ENCODE measurements at regions not wholly inside any gene's neighbourhood (a gene's known extent, or its start where the extent isn't known, plus 50 kb on each side); places are given as distances from the start of the nearest gene placed in this dataset.

DNA sequence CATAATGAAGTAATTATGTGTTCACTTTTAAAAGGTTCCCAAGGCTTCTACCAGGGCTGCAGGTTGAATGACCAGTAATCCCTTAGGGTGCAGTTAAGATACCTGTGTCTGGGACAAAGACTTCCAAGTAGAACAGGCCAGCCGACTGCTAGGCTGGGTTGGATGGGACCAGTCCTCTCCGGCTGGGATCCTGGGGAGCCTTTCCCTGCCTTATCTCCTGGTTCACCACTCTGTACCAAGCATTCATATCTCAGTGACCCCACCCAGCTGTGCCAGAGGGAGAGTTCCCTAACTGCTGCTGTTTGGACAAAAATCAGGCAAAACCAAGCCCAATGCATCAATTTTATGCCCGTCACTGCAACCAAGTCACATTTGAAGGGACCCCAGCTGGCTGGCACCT, 116.2 kb upstream of the ATP1A1 start:
- no peaks in the 10 kb centered on the region for H3K9me3 ChIP-seq (ENCODE audit: control insufficient read depth in 1 of 2, low read length in 2 of 2)
- no peaks in the 10 kb centered on the region for H3K36me3 Mint-ChIP-seq
- ChIA-PET CTCF (ENCODE audit: partially characterized antibody) (interaction anchor here (1.1 to 1.2 kb wide), 2 partner anchors 25 to 228 kb away, joined by 3 read pairs; no protein-coding TSS in a partner anchor), POLR2A (ENCODE audit: partially characterized antibody) (interaction anchor here (1.3 kb wide), 1 partner anchor 68 kb away, joined by 4 read pairs; no protein-coding TSS in a partner anchor)
- no peak overlapping the region for H3K27ac ChIP-seq (ENCODE audit: low read depth, low read length)
- H3K4me3 Mint-ChIP-seq, result no peak overlapping the region
- no peaks in the 10 kb centered on the region for H3K9me3 Mint-ChIP-seq
- peaks cover 4 to 24% (median 14%) of the 10 kb centered on the region in 4 donors for H3K4me1 Mint-ChIP-seq
- peaks cover 0 to 1% of the 10 kb centered on the region in 2 donors for H3K27me3 Mint-ChIP-seq
- no peak overlapping the region for H3K4me3 ChIP-seq (ENCODE audit: low read length in 2 of 2)
- no peaks in the 10 kb centered on the region for H3K4me1 ChIP-seq (ENCODE audit: insufficient read depth, low read length)
- no peaks in the 10 kb centered on the region for H3K27me3 ChIP-seq (ENCODE audit: insufficient read depth, low read length)
- H3K27ac Mint-ChIP-seq, result no peak overlapping the region
- intact Hi-C loops (cut with micrococcal nuclease), result no loop called here
- H3K36me3 ChIP-seq (ENCODE audit: insufficient read depth, low read length), result no peaks in the 10 kb centered on the region
- DNase-seq, result no peak

DNA sequence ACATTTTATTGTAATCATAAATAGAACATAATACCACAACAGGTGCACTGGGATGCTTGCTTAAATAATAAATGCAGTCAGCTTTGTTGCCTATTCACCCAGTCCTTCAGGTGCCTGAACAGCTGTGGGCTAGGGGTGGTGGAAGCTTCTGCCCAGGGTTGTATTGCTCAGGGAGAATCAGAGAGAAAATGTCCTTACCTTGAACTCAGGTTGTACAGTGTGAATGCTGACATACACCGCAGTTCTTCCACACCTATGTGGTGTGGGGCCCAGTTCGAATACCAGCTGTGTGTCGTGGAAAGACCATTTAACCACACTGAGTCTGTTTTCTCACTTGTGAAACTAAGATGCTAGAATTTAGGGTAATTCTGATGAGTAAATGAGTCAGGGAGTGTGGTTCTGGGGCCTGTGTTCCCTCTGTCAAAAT, 115.7 kb upstream of the ATP1A1 start:
- no peaks in the 10 kb centered on the region for H3K9me3 Mint-ChIP-seq
- no peaks in the 10 kb centered on the region for H3K9me3 ChIP-seq (ENCODE audit: control insufficient read depth in 1 of 2, low read length in 2 of 2)
- no peaks in the 10 kb centered on the region for H3K36me3 ChIP-seq (ENCODE audit: insufficient read depth, low read length)
- H3K36me3 Mint-ChIP-seq, result no peaks in the 10 kb centered on the region
- H3K4me3 Mint-ChIP-seq, result no peak overlapping the region
- no peak overlapping the region for H3K27ac Mint-ChIP-seq
- H3K4me1 ChIP-seq (ENCODE audit: insufficient read depth, low read length), result no peaks in the 10 kb centered on the region
- no peaks in the 10 kb centered on the region for H3K27me3 ChIP-seq (ENCODE audit: insufficient read depth, low read length)
- ChIA-PET POLR2A (ENCODE audit: partially characterized antibody) (no interaction called here), CTCF (ENCODE audit: partially characterized antibody) (interaction anchor here (1.2 kb wide), 1 partner anchor 26 kb away, joined by 3 read pairs; no protein-coding TSS in a partner anchor)
- H3K4me3 ChIP-seq (ENCODE audit: low read length in 2 of 2), result no peak overlapping the region
- intact Hi-C loops (cut with micrococcal nuclease), result no loop called here
- no peak overlapping the region for H3K27ac ChIP-seq (ENCODE audit: low read depth, low read length)
- H3K4me1 Mint-ChIP-seq, result peaks cover 5 to 24% (median 15%) of the 10 kb centered on the region in 4 donors
- no peak for DNase-seq
- peaks cover 0 to 1% of the 10 kb centered on the region in 2 donors for H3K27me3 Mint-ChIP-seq

DNA sequence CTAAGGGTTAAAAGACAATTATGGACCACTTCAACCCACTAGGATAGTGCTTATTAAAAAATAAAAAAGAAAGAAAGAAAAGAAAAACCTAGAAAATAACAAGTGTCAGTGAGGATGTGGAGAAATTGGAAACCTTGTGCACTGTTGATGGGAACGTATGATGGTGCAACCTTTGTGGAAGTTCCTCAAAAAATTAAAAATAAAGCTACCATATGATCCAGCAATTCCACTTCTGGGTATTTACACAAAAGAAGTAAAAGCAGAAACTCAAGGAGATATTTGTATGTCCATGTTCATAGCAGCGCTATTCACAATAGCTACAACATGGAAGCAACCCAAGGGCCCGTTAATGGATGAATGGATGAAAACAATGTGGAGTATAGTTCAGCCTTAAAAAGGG, 115.2 kb upstream of the ATP1A1 start:
- intact Hi-C loops (cut with micrococcal nuclease), result no loop called here
- POLR2A ChIA-PET (ENCODE audit: partially characterized antibody), result no interaction called here
- H3K4me1 Mint-ChIP-seq, result peaks cover 5 to 24% (median 15%) of the 10 kb centered on the region in 4 donors

DNA sequence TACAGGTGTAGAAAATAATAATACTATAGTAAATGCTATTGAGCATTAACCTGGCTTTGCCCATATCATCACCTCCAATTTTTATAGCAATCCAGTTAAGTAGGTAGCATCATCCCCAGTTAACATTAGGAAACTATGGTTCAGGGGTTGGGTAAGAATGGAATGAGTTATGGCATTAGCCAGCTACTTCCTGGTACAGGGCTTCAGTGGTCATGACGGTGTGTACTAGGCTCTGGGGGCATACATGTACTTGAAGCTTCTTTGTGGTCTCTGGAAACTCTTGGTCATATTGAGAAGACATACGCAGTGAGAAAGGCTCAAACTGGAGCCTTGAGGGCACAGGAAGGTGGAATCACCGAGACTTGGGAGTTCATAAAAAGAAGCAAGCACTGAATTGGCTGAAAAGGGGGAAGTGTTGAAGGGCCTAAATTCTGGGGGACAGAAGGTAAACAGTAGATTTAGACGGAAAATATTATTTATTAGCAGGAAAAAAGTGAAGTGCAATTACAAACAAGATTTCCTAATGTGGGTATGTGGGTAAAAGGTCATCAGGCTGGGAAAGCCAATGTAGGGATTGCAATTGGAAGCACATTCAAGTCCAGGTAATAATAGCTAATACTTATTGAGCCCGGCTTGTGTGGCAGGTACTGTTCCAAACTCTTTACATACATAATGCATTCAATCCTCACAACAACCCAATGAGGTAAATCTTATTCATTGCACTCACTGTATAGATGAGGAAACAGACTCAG, 114.2 kb upstream of the ATP1A1 start:
- Histone ChIP-seq H3K4me3 (ENCODE audit: low read length in 2 of 2) (no peak overlapping the region), H3K27me3 (ENCODE audit: insufficient read depth, low read length) (no peaks in the 10 kb centered on the region), H3K27ac (ENCODE audit: low read depth, low read length) (no peak overlapping the region), H3K36me3 (ENCODE audit: insufficient read depth, low read length) (no peaks in the 10 kb centered on the region), H3K9me3 (ENCODE audit: control insufficient read depth in 1 of 2, low read length in 2 of 2) (no peaks in the 10 kb centered on the region), H3K4me1 (ENCODE audit: insufficient read depth, low read length) (no peaks in the 10 kb centered on the region)
- H3K9me3 Mint-ChIP-seq, result no peaks in the 10 kb centered on the region
- H3K27me3 Mint-ChIP-seq, result peaks cover 0 to 1% of the 10 kb centered on the region in 2 donors
- no peak overlapping the region for H3K27ac Mint-ChIP-seq
- intact Hi-C loops (cut with micrococcal nuclease), result no loop called here
- H3K4me3 Mint-ChIP-seq, result no peak overlapping the region
- ChIA-PET POLR2A (ENCODE audit: partially characterized antibody) (no interaction called here), CTCF (ENCODE audit: partially characterized antibody) (interaction anchor here (1.9 kb wide), 1 partner anchor 226 kb away, joined by 7 read pairs; no protein-coding TSS in a partner anchor)
- DNase-seq, result no peak
- peaks cover 5 to 24% (median 15%) of the 10 kb centered on the region in 4 donors for H3K4me1 Mint-ChIP-seq
- H3K36me3 Mint-ChIP-seq, result no peaks in the 10 kb centered on the region

More for the DNA sequence above, 115.2 kb upstream of the ATP1A1 start:
- Histone ChIP-seq H3K9me3 (ENCODE audit: control insufficient read depth in 1 of 2, low read length in 2 of 2) (no peaks in the 10 kb centered on the region), H3K27me3 (ENCODE audit: insufficient read depth, low read length) (no peaks in the 10 kb centered on the region), H3K4me1 (ENCODE audit: insufficient read depth, low read length) (no peaks in the 10 kb centered on the region), H3K27ac (ENCODE audit: low read depth, low read length) (no peak overlapping the region), H3K4me3 (ENCODE audit: low read length in 2 of 2) (no peak overlapping the region), H3K36me3 (ENCODE audit: insufficient read depth, low read length) (no peaks in the 10 kb centered on the region)
- no peak overlapping the region for H3K27ac Mint-ChIP-seq
- H3K27me3 Mint-ChIP-seq, result peaks cover 0 to 1% of the 10 kb centered on the region in 2 donors
- no peak overlapping the region for H3K4me3 Mint-ChIP-seq
- DNase-seq, result no peak
- H3K36me3 Mint-ChIP-seq, result no peaks in the 10 kb centered on the region
- H3K9me3 Mint-ChIP-seq, result no peaks in the 10 kb centered on the region
- CTCF ChIA-PET (ENCODE audit: partially characterized antibody), result interaction anchor here (1.9 kb wide), 1 partner anchor 227 kb away, joined by 7 read pairs; no protein-coding TSS in a partner anchor

DNA sequence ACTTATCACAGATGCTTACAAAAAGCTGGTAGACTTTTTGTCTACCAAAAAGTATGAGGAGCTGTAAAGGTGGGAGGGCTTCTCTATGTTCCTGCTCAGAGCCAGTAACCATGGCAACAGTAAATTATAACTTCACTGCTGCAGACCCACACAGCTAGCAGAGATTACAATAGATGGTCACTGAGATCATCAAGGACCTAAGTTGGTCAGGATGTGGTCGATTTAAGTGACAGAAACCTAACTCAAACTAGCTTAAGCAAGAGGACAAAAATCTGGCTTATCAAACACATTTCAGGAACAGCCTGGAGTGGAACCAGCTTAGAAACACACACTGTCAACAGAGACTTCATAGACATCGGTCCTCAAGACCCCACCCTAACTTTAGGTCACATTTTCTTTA, 113.4 kb upstream of the ATP1A1 start:
- Mint-ChIP-seq H3K27ac (peak overlapping the region in 1 of 7 donors; percentile 36), H3K27me3 (peaks cover 0 to 1% of the 10 kb centered on the region in 2 donors), H3K4me3 (no peak overlapping the region), H3K36me3 (no peaks in the 10 kb centered on the region), H3K9me3 (no peaks in the 10 kb centered on the region), H3K4me1 (peaks cover 5 to 24% (median 15%) of the 10 kb centered on the region in 4 donors)
- Histone ChIP-seq H3K9me3 (ENCODE audit: control insufficient read depth in 1 of 2, low read length in 2 of 2) (no peaks in the 10 kb centered on the region), H3K27ac (ENCODE audit: low read depth, low read length) (no peak overlapping the region), H3K4me1 (ENCODE audit: insufficient read depth, low read length) (no peaks in the 10 kb centered on the region), H3K36me3 (ENCODE audit: insufficient read depth, low read length) (no peaks in the 10 kb centered on the region), H3K4me3 (ENCODE audit: low read length in 2 of 2) (no peak overlapping the region), H3K27me3 (ENCODE audit: insufficient read depth, low read length) (no peaks in the 10 kb centered on the region)
- intact Hi-C loops (cut with micrococcal nuclease), result no loop called here
- ChIA-PET CTCF (ENCODE audit: partially characterized antibody) (interaction anchor here (1.9 kb wide), 1 partner anchor 225 kb away, joined by 7 read pairs; no protein-coding TSS in a partner anchor), POLR2A (ENCODE audit: partially characterized antibody) (no interaction called here)
- peak in 3 of 5 donors; percentile 5 to 7 (median 7) for DNase-seq

DNA sequence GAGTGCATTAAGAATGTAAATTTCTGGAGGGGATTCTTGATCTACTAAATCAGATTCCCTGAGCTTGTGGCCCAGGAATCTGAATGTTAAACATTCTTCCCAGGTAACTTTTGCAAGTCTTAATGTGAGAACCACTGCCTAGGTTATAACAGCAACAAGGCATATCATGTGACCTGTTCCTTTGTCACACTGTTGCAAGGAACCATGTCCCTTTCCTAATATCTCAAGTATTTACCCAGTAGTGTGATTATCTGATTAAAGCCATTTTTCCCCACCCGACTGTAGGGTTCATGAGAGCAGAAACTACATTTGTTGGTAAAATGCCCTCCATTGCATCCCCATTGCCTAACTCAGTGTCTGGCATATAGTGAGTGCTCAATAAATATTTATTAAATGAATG, 112.9 kb upstream of the ATP1A1 start:
- Mint-ChIP-seq H3K9me3 (no peaks in the 10 kb centered on the region), H3K27me3 (peaks cover 0 to 1% of the 10 kb centered on the region in 2 donors), H3K27ac (no peak overlapping the region), H3K36me3 (no peaks in the 10 kb centered on the region), H3K4me3 (no peak overlapping the region), H3K4me1 (peaks cover 5 to 24% (median 15%) of the 10 kb centered on the region in 4 donors)
- Histone ChIP-seq H3K9me3 (ENCODE audit: control insufficient read depth in 1 of 2, low read length in 2 of 2) (no peaks in the 10 kb centered on the region), H3K36me3 (ENCODE audit: insufficient read depth, low read length) (no peaks in the 10 kb centered on the region), H3K4me3 (ENCODE audit: low read length in 2 of 2) (no peak overlapping the region), H3K27ac (ENCODE audit: low read depth, low read length) (no peak overlapping the region), H3K27me3 (ENCODE audit: insufficient read depth, low read length) (no peaks in the 10 kb centered on the region), H3K4me1 (ENCODE audit: insufficient read depth, low read length) (no peaks in the 10 kb centered on the region)
- POLR2A ChIA-PET (ENCODE audit: partially characterized antibody), result no interaction called here
- no peak for DNase-seq
- intact Hi-C loops (cut with micrococcal nuclease), result no loop called here
- CTCF ChIA-PET (ENCODE audit: partially characterized antibody), result no interaction called here

DNA sequence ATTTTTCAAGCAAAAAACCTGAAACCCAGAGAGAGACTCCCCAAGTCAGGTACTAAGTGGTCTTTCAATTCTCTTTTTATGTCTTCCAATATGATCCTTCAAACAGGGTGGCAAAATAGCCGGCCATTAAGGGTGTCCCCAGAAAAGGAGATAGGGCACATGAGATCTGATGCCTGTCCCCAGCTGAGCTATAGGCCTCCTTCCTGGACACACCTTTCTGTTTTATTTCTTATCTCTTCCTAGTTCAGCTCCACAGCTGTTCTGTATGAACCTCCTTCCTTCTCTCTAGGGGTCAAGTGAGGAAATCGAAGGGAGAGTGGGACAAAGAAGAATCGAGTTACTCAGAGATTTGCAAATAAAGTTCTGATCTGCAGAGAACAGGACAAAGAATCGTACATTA, 112.4 kb upstream of the ATP1A1 start:
- peaks cover 0 to 1% of the 10 kb centered on the region in 2 donors for H3K27me3 Mint-ChIP-seq
- Histone ChIP-seq H3K9me3 (ENCODE audit: control insufficient read depth in 1 of 2, low read length in 2 of 2) (no peaks in the 10 kb centered on the region), H3K36me3 (ENCODE audit: insufficient read depth, low read length) (no peaks in the 10 kb centered on the region), H3K4me1 (ENCODE audit: insufficient read depth, low read length) (no peaks in the 10 kb centered on the region), H3K4me3 (ENCODE audit: low read length in 2 of 2) (no peak overlapping the region), H3K27ac (ENCODE audit: low read depth, low read length) (no peak overlapping the region), H3K27me3 (ENCODE audit: insufficient read depth, low read length) (no peaks in the 10 kb centered on the region)
- ChIA-PET POLR2A (ENCODE audit: partially characterized antibody) (no interaction called here), CTCF (ENCODE audit: partially characterized antibody) (no interaction called here)
- DNase-seq, result no peak
- H3K9me3 Mint-ChIP-seq, result no peaks in the 10 kb centered on the region
- intact Hi-C loops (cut with micrococcal nuclease), result no loop called here
- H3K4me3 Mint-ChIP-seq, result no peak overlapping the region
- H3K27ac Mint-ChIP-seq, result peak overlapping the region in 1 of 7 donors; percentile 24
- H3K4me1 Mint-ChIP-seq, result peaks cover 5 to 24% (median 15%) of the 10 kb centered on the region in 4 donors
- H3K36me3 Mint-ChIP-seq, result no peaks in the 10 kb centered on the region
